WTC11 (cell line): ENCODE measurements at regions not wholly inside any gene's neighbourhood (a gene's known extent, or its start where the extent isn't known, plus 50 kb on each side); places are given as distances from the start of the nearest gene placed in this dataset.

ENCODE experiments used
- CTCF ChIP-seq: fragments of 200-600 bp; IDR thresholded peaks from 2 replicates; pipeline ENCODE4 v1.8.0; 2022; ENCODE audit warnings: antibody characterized with exemption
- JUN ChIP-seq: sonication (generic); formaldehyde crosslinking; IDR thresholded peaks from 2 replicates; pipeline ENCODE4 v1.8.0; 2023; ENCODE audit warnings: mild to moderate bottlenecking, missing genetic modification reagents
- NFYB ChIP-seq: sonication (generic); formaldehyde crosslinking; conservative IDR thresholded peaks from 2 replicates; pipeline ENCODE4 v1.8.0; 2022; ENCODE audit warnings: low read depth, missing genetic modification reagents
- SP1 ChIP-seq: sonication (generic); formaldehyde crosslinking; conservative IDR thresholded peaks from 2 replicates; pipeline ENCODE4 v1.8.1; 2022; ENCODE audit warnings: missing genetic modification reagents

DNA sequence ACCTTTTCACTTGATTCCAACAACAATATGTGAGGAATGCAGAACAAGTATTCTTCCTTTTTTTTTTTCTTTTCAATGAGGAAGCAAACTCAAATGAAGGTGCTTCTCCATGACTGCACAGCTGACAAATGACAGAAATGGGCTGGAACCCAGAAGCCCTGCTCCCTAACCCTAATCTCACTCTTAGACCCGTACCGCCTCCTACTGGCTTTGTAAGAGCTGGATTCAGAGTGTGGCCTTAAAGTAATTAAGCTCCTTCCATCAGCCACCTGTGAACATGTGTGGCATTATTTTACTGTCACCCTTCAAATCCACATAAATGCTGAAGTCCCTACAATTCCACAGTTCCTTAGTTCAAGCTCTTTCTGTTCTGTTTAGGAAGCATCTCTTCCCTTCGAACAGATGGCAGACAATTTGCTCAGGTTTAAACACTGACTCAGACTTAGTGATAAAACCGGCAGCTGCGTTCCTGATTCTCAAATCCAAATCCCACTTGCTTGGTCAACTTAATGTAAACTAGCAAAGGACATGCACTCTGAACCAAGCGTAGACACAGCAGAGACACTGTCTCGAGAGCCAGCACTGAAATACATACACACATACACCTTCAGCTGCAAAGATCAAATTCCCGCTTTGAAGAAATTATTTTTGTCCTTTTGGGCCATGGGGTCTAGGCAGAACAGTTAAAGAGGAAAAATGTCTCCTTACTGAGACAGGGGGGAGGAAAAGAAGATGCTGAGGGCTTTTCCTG lies 316.7 kb upstream of the TLE4 start:
- TF ChIP-seq CTCF, result no peak
- no peak for TF ChIP-seq SP1 (CRISPR knock-in tag)
- no peak for TF ChIP-seq JUN
- TF ChIP-seq NFYB, result no peak
